ENCODE measurements at regions not wholly inside any gene's neighbourhood (a gene's known extent, or its start where the extent isn't known, plus 50 kb on each side); places are given as distances from the start of the nearest gene placed in this dataset.

GRCh38 chr5:58317808-58318207 is 142.1 kb downstream of the PLK2 start:
- TF ChIP-seq POLR2A (IDR thresholded peaks at IDR 0.05) (no peak), CTCF (IDR thresholded peaks at IDR 0.05) (no peak)
